SK-N-MC (cell line): ENCODE measurements at regions not wholly inside any gene's neighbourhood (a gene's known extent, or its start where the extent isn't known, plus 50 kb on each side); places are given as distances from the start of the nearest gene placed in this dataset.

Experiments
- EZH2 ChIP-seq: fragments of 200-600 bp; sonication (generic); IDR thresholded peaks from one replicate; pipeline ENCODE4 v1.6.1; 2017; ENCODE audit warnings: antibody characterized with exemption
- FOXP2 ChIP-seq: optimal IDR thresholded peaks from 2 replicates; pipeline ENCODE3; 2011; ENCODE audit warnings: mild to moderate bottlenecking, moderate library complexity; ENCODE audit not compliant: insufficient read depth; ENCODE audit errors: extremely low read length, control extremely low read depth
- POLR2AphosphoS5 ChIP-seq: IDR thresholded peaks from 2 replicates; pipeline ENCODE4 v1.6.1; 2012; ENCODE audit warnings: mild to moderate bottlenecking, low read depth, low read length, borderline replicate concordance

DNA sequence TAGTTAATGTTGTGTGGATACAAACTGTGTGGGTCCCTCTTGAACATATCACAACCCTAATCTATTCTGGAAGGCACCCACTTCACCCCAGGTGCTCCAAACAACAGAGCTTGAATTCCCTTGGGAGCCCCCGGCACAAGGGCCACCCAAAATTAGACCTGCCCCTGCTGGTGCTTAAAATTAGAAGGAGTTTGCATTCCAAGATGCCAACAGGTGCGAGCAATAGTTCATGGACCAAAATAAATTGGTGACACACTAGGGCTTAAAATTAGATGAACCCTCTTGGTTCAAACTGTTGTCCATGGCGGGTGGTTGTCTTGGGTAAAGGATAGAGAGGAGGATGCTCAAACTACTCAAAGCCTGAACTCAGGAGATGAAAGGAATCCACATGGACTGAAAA, 291.5 kb downstream of the MN1 start:
- TF ChIP-seq EZH2 (no peak), POLR2AphosphoS5 (no peak), FOXP2 (no peak)
